ENCODE measurements at regions not wholly inside any gene's neighbourhood (a gene's known extent, or its start where the extent isn't known, plus 50 kb on each side); places are given as distances from the start of the nearest gene placed in this dataset.

DNA sequence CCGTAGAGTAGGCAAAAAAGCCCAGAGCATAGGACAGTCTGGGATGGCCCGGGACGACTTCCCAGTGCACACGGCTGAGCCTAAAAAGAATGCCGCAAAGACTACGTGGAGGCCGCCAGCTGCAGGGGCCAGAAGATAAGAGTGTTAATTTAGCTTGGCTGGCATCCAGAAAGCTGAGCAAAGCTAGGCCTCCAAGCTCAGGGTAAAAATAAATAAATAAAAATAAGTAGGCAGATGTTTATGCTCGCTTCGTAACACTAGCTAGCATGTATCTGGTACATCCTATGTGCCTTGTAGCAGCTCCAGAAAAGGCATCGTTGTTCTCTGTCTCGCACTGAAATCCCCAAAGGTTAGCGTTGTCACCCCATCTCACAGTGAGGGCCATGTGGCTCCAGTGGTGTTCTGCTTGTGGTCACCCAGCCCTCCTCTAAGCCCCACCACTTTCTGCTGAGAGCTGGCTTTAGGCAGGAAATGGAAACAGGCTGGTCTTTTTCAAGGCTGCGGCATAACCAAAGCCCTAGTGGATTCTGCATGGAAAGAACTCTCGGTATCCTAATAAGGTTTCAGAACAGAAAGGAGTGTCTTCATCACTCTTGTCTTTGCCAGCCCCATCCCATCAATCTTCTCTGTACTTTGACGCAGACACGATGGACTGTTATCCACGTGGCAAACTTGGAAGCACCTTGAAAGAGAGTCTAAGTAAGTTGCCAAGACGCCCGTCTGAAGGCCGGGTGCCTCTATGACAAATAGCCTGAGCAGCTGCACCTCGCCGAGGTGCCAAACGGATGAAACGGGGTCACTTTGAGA lies 58.1 kb upstream of the MEF2A start:
- no peak for DNase-seq (ENCODE audit: low read depth)
- Histone ChIP-seq H3K27me3 (ENCODE audit: control insufficient read depth, insufficient read depth, low read length) (no peaks in the 10 kb centered on the region; the same call in none of the 2 replicates), H3K4me3 (ENCODE audit: low read depth, low read length) (no peak overlapping the region), H3K36me3 (ENCODE audit: control insufficient read depth, insufficient read depth, low read length) (no peaks in the 10 kb centered on the region)
- CTCF ChIA-PET, result interaction anchor here (0.6 to 1.4 kb wide), 2 partner anchors 210 to 234 kb away, joined by 4 read pairs; no protein-coding TSS in a partner anchor
- TF ChIP-seq, protein P1, sequence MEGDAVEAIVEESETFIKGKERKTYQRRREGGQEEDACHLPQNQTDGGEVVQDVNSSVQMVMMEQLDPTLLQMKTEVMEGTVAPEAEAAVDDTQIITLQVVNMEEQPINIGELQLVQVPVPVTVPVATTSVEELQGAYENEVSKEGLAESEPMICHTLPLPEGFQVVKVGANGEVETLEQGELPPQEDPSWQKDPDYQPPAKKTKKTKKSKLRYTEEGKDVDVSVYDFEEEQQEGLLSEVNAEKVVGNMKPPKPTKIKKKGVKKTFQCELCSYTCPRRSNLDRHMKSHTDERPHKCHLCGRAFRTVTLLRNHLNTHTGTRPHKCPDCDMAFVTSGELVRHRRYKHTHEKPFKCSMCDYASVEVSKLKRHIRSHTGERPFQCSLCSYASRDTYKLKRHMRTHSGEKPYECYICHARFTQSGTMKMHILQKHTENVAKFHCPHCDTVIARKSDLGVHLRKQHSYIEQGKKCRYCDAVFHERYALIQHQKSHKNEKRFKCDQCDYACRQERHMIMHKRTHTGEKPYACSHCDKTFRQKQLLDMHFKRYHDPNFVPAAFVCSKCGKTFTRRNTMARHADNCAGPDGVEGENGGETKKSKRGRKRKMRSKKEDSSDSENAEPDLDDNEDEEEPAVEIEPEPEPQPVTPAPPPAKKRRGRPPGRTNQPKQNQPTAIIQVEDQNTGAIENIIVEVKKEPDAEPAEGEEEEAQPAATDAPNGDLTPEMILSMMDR (IDR thresholded peaks at IDR 0.05; ENCODE audit: insufficient read depth, low read depth, low read length), result no peak
- POLR2A ChIA-PET, result no interaction called here

DNA sequence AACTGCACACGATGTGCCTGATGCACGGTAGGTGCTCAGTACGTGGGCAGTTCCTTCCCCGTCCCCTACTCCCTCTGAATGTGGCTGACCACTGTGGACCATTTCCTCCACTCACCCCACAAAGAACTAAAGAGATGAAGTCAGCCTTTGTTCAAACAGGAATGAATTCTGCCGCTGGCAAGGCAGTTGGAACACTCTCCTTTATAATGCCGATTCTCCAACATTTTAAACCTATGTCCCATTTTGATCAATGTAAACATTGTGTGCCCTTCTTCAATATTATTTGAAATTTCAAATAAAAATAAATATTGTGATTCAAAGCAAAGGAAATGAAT lies 57.5 kb upstream of the MEF2A start:
- Histone ChIP-seq H3K36me3 (ENCODE audit: control insufficient read depth, insufficient read depth, low read length) (no peaks in the 10 kb centered on the region), H3K27me3 (ENCODE audit: control insufficient read depth, insufficient read depth, low read length) (no peaks in the 10 kb centered on the region; the same call in none of the 2 replicates), H3K4me3 (ENCODE audit: low read depth, low read length) (no peak overlapping the region)
- POLR2A ChIA-PET, result no interaction called here
- no peak for DNase-seq (ENCODE audit: low read depth)
- CTCF ChIA-PET, result no interaction called here
- TF ChIP-seq, protein P1 (IDR thresholded peaks at IDR 0.05; ENCODE audit: insufficient read depth, low read depth, low read length), result no peak

GRCh38 chr15:99508852-99509251 lies 56.9 kb upstream of the MEF2A start:
- Histone ChIP-seq H3K27me3 (ENCODE audit: control insufficient read depth, insufficient read depth, low read length) (no peaks in the 10 kb centered on the region; the same call in none of the 2 replicates), H3K36me3 (ENCODE audit: control insufficient read depth, insufficient read depth, low read length) (no peaks in the 10 kb centered on the region), H3K4me3 (ENCODE audit: low read depth, low read length) (no peak overlapping the region)
- no peak for DNase-seq (ENCODE audit: low read depth)
- ChIA-PET POLR2A (no interaction called here), CTCF (no interaction called here)
- TF ChIP-seq, protein P1 (IDR thresholded peaks at IDR 0.05; ENCODE audit: insufficient read depth, low read depth, low read length), result no peak

DNA sequence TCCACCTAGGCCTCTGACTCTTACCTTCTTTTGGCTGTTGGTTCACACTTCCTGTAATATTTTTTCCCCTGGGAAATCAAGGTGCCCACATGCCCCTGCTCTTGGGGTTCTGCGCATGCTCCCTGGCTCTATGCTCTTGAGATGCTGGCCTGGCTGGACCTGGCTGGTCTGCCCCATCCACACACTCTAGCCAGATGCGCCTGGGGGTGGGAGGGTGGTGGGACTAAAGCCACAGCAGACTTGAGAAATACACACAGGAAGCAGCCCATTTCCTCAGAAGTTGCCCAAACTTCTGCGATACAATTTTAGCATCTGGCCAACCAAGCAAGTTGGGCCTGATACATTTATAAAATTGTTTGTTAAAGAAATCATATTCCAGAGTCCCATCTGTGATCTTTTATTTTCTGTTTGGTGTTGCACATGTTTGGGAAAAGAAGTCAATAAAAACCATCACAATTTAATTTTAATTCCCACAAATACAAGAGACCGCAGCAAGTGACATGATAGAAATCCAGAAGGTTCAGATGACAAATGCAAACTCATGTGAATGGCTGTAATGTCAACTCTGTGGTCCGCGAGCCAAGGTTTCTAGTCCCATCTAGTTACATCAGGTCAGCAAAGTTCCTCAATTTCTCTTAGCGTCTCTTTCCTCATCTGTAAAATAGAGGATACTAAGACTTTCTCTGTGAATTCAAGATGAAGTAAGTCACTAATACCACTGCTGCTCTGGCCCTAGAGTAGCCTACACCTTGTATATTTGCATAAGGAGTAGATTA lies 55.9 kb upstream of the MEF2A start:
- ChIA-PET POLR2A (no interaction called here), CTCF (no interaction called here)
- no peak for DNase-seq (ENCODE audit: low read depth)
- H3K36me3 ChIP-seq (ENCODE audit: control insufficient read depth, insufficient read depth, low read length), result no peaks in the 10 kb centered on the region
- no peaks in the 10 kb centered on the region; the same call in none of the 2 replicates for H3K27me3 ChIP-seq (ENCODE audit: control insufficient read depth, insufficient read depth, low read length)
- TF ChIP-seq, protein P1 (IDR thresholded peaks at IDR 0.05; ENCODE audit: insufficient read depth, low read depth, low read length), result no peak
- H3K4me3 ChIP-seq (ENCODE audit: low read depth, low read length), result no peak overlapping the region

DNA sequence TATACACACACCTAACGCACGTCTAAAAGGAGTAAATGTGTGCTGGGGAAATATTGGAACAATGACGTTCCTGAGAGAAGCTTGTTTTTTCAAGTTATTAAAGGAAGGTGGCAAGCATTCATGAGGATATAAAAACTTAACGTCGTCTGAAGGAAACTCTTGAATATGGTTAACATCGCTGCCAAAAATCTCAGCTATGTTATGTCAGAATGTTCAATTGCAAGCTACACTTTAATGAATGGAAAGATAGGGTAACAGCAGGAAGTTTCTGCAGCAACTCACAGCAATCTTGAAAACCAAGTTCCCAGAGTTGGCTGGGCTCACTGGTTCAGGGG lies 54.3 kb upstream of the MEF2A start:
- TF ChIP-seq, protein P1 (IDR thresholded peaks at IDR 0.05; ENCODE audit: insufficient read depth, low read depth, low read length), result no peak
- POLR2A ChIA-PET, result interaction anchor here (0.6 kb wide), 1 partner anchor 11 kb away, joined by 3 read pairs; no protein-coding TSS in a partner anchor
- no peak overlapping the region for H3K4me3 ChIP-seq (ENCODE audit: low read depth, low read length)
- DNase-seq (ENCODE audit: low read depth), result peak; percentile 32
- no peaks in the 10 kb centered on the region; the same call in none of the 2 replicates for H3K27me3 ChIP-seq (ENCODE audit: control insufficient read depth, insufficient read depth, low read length)
- CTCF ChIA-PET, result interaction anchor here (0.8 to 1.2 kb wide), 6 partner anchors 9 to 1156 kb away, joined by 3 to 4 read pairs (median 3); no protein-coding TSS in a partner anchor
- H3K36me3 ChIP-seq (ENCODE audit: control insufficient read depth, insufficient read depth, low read length), result no peaks in the 10 kb centered on the region

Measured in BJ (cell line).